Progenitor cell of endocrine pancreas (in vitro differentiated cells): ENCODE measurements at regions not wholly inside any gene's neighbourhood (a gene's known extent, or its start where the extent isn't known, plus 50 kb on each side); places are given as distances from the start of the nearest gene placed in this dataset.

ENCODE experiments used
- DNase-seq: peaks from one replicate; pipeline ENCODE4 v3.0.0; 2021; ENCODE audit warnings: low spot score; ENCODE audit not compliant: unreplicated experiment
- H3K27ac Mint-ChIP-seq: 2 replicates; pipeline ENCODE4 v1.8.0; 2021; ENCODE audit warnings: mild to moderate bottlenecking, moderate library complexity, mixed read lengths
- H3K27me3 Mint-ChIP-seq: 2 replicates; pipeline ENCODE4 v1.8.0; 2021; ENCODE audit warnings: mixed read lengths
- H3K36me3 Mint-ChIP-seq: 2 replicates; pipeline ENCODE4 v1.8.0; 2022; ENCODE audit warnings: mixed read lengths; ENCODE audit not compliant: insufficient read depth
- H3K4me1 Mint-ChIP-seq: 2 replicates; pipeline ENCODE4 v1.8.0; 2021; ENCODE audit warnings: low read depth, mixed read lengths
- H3K4me3 Mint-ChIP-seq: 2 replicates; pipeline ENCODE4 v1.8.0; 2021; ENCODE audit warnings: low read depth, mild to moderate bottlenecking, moderate library complexity, mixed read lengths
- H3K9me3 Mint-ChIP-seq: 2 replicates; pipeline ENCODE4 v1.8.0; 2021; ENCODE audit warnings: low read depth, mixed read lengths
- CTCF ChIP-seq: fragments of 200-600 bp; sonication (generic); IDR thresholded peaks from one replicate; pipeline ENCODE4 v1.5.0; 2021; ENCODE audit warnings: antibody characterized with exemption, mild to moderate bottlenecking; ENCODE audit not compliant: unreplicated experiment

DNA sequence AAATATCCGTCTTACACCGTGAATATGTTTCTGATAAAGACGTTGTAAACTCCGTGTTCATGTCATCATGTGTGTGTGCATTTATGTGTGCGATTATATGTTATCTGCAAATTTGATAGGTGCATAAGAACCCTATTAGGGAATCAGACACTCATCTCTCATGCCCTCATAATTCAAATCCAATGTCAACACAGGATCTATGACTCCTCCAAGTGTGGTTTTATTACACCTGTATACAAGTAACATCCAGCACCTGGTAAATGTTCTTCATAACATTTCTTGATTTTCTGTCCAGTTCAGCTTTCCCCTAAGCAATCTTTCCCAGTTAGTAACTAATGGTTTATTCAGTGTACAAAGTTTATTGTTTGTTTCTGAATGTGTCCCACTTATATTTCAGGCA lies 681.9 kb downstream of the CDH11 start:
- Mint-ChIP-seq H3K36me3 (no peaks in the 10 kb centered on the region), H3K27me3 (no peaks in the 10 kb centered on the region), H3K27ac (no peak overlapping the region), H3K4me1 (peaks cover 5% of the 10 kb centered on the region), H3K4me3 (no peak overlapping the region), H3K9me3 (peaks cover 3% of the 10 kb centered on the region)
- TF ChIP-seq CTCF: no peak
- no peak for DNase-seq

DNA sequence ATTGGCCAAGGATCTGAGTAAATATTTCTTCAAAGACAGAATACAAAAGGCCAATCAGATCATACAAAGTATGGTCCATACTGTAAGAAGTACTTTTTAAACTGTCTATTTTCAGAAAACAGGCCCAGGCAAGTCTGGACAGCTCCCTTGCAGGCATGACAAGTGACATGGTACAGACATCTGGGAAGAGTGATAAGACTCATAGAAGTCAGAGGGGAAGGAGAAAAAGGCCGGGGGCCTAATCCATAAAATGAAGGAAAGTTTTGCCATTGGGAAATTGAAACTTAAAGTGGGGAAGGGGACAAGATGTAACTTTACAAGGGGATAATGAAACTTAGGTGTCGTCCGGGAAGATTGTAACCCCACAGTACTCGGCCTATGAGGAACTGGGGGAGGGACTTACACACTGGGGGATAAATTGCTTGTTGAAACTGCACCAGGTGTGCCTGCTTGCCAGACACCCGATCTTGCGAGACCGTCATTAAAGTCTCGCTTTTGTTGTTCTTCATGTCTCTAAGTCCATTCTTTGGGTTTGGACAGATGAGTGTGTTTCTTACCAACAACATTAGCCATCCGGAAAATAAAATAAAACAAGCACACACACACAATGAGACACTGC lies 684.0 kb downstream of the CDH11 start:
- DNase-seq: no peak
- Mint-ChIP-seq H3K36me3 (no peaks in the 10 kb centered on the region), H3K4me1 (peaks cover 4% of the 10 kb centered on the region), H3K27me3 (no peaks in the 10 kb centered on the region), H3K27ac (no peak overlapping the region), H3K4me3 (no peak overlapping the region), H3K9me3 (peaks cover 15% of the 10 kb centered on the region)
- TF ChIP-seq CTCF: no peak

DNA sequence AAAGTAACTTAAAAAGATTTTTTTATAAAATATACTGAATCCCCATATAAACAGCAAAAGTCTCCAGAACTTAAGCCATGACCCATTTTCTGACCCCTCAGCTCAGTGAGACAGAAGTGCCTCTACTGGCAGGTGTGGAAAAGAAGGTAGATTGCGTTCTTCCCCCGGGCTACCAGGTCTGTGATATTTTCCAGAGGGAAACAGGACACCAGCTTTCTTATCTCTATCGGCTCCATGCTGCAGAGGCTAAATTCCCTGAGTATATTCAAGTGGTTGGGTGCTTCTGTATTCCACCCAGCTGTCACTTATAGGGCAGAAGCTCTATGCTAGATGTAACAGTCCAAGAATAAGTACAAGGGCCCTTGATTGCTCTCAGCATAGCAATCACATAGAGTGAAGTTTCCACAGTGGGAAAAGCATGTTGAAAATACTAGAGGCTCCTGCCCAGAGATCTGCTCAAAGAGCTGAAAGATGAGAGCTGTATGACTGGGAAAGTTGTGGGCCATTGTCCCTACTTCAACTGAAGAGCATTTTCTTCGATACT lies 687.3 kb downstream of the CDH11 start:
- TF ChIP-seq CTCF: no peak
- peaks cover 2% of the 10 kb centered on the region for H3K4me1 Mint-ChIP-seq
- H3K9me3 Mint-ChIP-seq: peaks cover 26% of the 10 kb centered on the region
- H3K27ac Mint-ChIP-seq: no peak overlapping the region
- no peak overlapping the region for H3K4me3 Mint-ChIP-seq
- DNase-seq: no peak
- H3K27me3 Mint-ChIP-seq: no peaks in the 10 kb centered on the region
- H3K36me3 Mint-ChIP-seq: peaks cover 1% of the 10 kb centered on the region

DNA sequence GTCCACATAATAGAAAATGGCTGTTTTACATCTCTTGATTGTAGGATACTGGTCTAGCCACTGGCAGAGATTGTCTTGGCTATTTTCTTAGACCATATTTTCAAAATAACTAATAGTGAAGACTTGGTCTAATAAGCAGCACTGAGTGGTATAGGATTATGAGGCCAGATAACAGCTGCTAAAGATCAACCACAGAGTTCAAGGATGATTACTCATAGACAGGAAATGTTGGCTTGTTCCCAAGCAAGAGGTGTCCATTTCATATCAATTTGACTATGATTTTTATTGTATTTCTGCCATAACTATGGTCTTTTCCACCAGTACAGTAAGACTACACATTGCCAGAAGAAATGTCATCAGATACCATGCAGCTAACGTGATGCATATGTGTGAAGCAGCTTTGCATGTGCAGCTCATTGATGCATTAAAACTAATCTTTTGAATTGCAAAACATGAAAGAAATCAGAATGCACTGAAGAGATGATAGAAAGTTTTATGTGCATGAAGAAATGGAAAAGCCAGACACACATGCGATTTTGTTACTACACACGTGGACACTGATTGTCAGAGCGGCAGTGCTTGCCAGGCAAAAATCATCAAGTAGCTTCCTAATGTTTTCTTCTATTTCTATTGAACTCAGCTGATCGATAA lies 693.3 kb downstream of the CDH11 start:
- Mint-ChIP-seq H3K27me3 (no peaks in the 10 kb centered on the region), H3K9me3 (peaks cover 20% of the 10 kb centered on the region), H3K4me1 (no peaks in the 10 kb centered on the region), H3K4me3 (no peak overlapping the region), H3K27ac (no peak overlapping the region), H3K36me3 (peaks cover 3% of the 10 kb centered on the region)
- no peak for DNase-seq
- TF ChIP-seq CTCF: no peak

- peaks cover 13% of the 10 kb centered on the region for H3K9me3 Mint-ChIP-seq
- peaks cover 2% of the 10 kb centered on the region for H3K36me3 Mint-ChIP-seq
- TF ChIP-seq CTCF: no peak
- no peaks in the 10 kb centered on the region for H3K27me3 Mint-ChIP-seq
- H3K27ac Mint-ChIP-seq: no peak overlapping the region
- DNase-seq: no peak
- no peaks in the 10 kb centered on the region for H3K4me1 Mint-ChIP-seq
- no peak overlapping the region for H3K4me3 Mint-ChIP-seq
These were observed 695.7 kb downstream of the CDH11 start for GRCh38 chr16:64426131-64426666.
